ENCODE measurements at regions not wholly inside any gene's neighbourhood (a gene's known extent, or its start where the extent isn't known, plus 50 kb on each side); places are given as distances from the start of the nearest gene placed in this dataset.

DNA sequence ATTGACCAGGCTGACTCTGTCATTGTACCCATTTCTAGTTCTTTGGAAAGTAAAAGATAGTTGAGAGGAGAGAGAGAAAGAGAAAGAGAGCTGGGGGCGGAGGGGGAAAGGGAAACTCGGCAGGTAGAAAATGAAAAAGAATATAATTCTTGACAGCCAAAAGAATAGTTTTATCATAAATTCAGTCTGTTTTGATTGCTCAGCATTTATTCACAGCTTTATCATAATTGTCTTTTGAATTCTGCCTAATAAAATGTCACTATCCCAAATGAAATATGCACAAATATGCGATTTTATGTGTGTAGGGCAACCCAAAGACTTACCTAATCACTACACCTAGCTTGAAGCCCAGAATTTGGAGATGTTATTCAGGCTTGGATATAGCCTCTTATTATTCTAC, 1024.0 kb upstream of the PABPC4L start:
- no peak for DNase-seq (ENCODE audit: low read depth)

GRCh38 chr4:135210341-135210740, 1008.8 kb upstream of the PABPC4L start:
- no peak for DNase-seq (ENCODE audit: low read depth)

- no peak for DNase-seq (ENCODE audit: low read depth)
Observed at GRCh38 chr4:135207531-135207930, 1005.9 kb upstream of the PABPC4L start.

DNA sequence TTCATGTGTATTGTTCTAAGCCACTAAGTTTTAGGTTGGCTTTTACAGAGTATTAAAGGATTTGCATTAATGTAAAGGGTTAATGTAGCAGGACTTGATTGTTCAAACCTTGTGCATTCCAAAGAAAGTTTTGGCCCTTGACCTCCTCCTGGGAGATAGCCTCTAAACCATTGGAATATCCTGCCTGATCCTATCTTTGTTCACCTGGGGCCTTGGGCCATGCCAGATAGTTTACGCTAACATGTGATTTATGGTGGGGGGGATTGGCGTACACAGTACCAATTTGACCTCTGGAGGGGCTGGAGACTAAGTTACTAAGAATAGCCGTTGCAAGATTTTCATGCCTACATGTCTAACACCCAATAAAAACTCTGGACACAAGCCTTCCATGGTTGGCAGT, 1002.7 kb upstream of the PABPC4L start:
- DNase-seq (ENCODE audit: low read depth): no peak

DNA sequence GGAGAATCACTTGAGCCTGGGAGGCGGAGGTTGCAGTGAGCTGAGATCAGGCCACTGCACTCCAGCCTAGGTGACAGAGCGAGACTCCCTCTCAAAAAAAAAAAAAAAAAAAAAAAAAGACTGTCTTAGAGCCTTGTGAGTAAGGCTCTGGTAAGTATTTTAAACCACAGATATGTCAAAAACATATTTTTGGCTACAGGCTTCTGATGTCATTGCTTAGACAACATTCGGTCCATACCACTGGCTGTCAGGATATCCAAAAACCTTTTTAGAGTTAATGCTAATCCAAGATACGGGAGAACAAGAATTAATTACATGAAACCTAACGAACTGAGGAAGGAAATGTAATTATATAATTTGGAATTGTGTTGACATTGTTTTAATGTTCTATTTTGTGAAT, 999.5 kb upstream of the PABPC4L start:
- peak; percentile 1 for DNase-seq (ENCODE audit: low read depth)

- no peak for DNase-seq (ENCODE audit: low read depth)
Observed at GRCh38 chr4:135197641-135198040, 996.1 kb upstream of the PABPC4L start.

DNA sequence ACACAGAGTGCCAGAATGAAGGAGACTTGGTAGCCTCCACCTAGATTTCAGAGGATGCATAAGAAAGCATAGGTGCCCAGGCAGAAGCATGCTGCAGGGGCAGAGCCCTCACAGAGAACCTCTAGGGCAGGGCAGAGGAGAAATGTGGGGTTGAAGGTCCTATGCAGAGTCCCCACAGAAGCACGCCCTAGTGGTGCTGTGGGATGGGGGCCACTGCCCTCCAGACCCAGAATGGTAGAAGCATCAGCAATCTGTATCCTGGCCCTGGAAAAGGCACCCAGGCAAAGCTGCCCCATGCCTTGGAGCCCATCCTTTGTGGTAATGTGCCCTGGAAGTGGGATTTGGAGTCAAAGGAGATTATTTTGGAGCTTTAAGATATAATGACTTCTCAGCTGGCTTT, 992.9 kb upstream of the PABPC4L start:
- no peak for DNase-seq (ENCODE audit: low read depth)

DNA sequence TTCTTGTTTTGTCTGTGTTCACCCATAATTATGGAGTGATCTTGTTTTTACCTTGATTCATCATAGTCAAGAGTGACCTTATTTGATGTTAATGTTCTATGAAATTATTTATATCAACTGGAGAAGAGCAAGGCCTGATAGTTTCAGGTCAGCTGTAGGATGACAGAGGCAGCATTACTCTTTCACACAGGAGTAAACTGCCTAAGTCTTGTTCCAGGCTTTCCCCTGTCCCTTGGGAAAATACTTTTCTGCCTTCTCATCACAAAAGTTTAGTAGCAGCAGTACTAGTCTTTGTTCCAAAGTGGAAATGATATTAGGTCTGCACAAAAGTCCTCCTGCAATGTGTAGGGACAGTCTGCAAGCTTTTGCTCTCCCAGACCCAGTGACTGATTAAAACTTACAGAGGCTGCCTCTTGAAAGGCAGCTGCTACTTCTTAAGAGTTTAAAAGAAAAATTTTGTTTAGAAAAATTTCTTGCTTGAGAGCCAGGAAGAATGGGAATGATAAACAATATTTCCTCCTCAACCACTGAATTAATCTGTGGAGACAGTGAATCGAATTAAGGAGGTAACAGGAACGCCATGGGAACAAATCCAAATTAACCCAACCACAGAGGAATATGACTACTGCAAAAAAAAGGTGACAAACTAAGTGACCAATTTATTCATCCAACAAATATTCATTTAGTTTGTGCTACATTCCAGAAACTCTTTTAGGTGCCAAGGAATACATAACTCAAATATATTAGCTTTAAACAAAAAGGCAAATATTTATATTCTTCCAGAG, 991.4 kb upstream of the PABPC4L start:
- no peak for DNase-seq (ENCODE audit: low read depth)

DNA sequence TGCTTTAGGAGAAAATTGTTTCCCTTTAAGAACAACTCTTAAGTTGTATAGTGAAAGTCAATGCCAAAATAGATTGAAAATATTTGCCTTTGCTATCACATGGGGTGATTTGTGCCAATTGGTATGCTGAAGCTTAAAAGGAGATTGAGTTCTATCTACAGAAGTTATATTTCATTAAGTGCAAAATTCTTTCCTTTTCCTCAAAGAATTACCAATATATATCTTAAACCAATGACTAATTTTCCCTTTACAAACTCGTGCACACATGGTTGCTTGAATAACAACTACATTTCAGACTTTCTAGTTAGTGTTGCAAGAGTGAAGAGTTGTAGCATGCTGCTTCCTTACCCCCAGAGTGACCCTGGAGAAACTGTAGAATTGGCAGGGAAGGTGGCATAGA, 990.0 kb upstream of the PABPC4L start:
- DNase-seq (ENCODE audit: low read depth): no peak

GRCh38 chr4:135186002-135186401, 984.4 kb upstream of the PABPC4L start:
- no peak for DNase-seq (ENCODE audit: low read depth)

- no peak for DNase-seq (ENCODE audit: low read depth)
Observed at GRCh38 chr4:135185256-135185655, 983.7 kb upstream of the PABPC4L start.

GRCh38 chr4:135184715-135185114, 983.1 kb upstream of the PABPC4L start:
- DNase-seq (ENCODE audit: low read depth): no peak

- DNase-seq (ENCODE audit: low read depth): no peak
Observed at GRCh38 chr4:135177321-135177720, 975.7 kb upstream of the PABPC4L start.

DNA sequence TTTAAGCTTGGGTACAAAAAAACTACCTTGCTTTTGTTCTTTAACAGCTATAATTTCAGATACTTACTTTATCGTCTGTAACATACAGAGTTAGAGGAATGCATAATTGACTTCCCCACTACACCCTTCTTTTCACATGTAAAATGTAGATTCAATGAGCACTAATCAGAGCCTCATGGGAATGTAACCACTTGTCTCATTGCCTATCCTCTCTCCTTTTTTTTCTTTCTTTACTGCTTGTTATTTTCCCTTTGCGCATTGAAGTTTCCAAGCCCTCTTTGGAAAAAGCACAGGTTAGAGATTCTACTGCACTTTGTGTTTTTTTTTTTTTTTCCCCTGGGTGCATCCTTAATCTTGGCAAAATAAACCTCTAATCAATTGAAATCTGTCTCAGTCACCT, 965.1 kb upstream of the PABPC4L start:
- no peak for DNase-seq (ENCODE audit: low read depth)

GRCh38 chr4:135164601-135165000, 963.0 kb upstream of the PABPC4L start:
- DNase-seq (ENCODE audit: low read depth): no peak

- no peak for DNase-seq (ENCODE audit: low read depth)
Observed at GRCh38 chr4:135144498-135144897, 942.9 kb upstream of the PABPC4L start.

DNA sequence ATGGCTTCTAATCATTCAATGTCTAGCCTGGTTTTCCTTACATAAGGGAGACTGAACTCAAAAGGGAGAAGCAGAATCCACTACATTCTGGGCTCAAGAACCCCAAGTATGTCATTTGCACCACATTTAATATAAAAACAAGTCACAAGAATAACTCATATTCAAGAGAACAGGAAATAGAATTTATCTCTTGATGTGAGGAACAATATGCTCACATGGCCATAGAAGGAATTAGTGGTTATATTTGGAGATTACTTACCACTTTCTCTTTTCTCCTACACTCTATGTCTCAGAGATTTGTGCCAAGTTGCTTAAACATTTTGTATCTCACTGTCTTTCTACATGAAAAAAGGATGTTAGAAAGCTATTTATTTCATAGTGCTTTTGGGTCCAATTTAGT, 922.6 kb upstream of the PABPC4L start:
- DNase-seq (ENCODE audit: low read depth): no peak

DNA sequence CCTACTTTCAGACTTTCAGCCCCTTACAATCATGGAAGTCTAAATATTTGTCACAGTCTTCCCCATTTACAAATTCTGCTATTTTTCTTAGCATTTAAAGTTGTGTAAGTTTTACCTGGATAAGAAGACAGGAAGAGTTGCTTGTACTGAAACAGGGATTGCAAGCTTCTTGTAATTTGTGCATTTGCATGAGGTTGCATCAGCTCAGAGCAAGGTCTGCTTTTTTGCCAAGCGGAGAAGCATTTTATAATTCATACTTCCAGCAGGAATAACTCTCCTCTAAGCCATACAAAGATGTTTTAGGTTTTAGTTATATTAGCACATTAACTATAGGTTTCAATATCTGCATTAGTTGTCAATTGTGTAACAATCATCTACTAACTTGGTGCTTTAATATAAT, 922.0 kb upstream of the PABPC4L start:
- no peak for DNase-seq (ENCODE audit: low read depth)

- no peak for DNase-seq (ENCODE audit: low read depth)
Observed at GRCh38 chr4:135122457-135122856, 920.9 kb upstream of the PABPC4L start.

- DNase-seq (ENCODE audit: low read depth): no peak
Observed at GRCh38 chr4:135120195-135120594, 918.6 kb upstream of the PABPC4L start.

GRCh38 chr4:135114079-135114478, 912.5 kb upstream of the PABPC4L start:
- DNase-seq (ENCODE audit: low read depth): no peak

- no peak for DNase-seq (ENCODE audit: low read depth)
Observed at GRCh38 chr4:135098061-135098460, 896.5 kb upstream of the PABPC4L start.

- DNase-seq (ENCODE audit: low read depth): no peak
Observed at GRCh38 chr4:135073389-135073788, 871.8 kb upstream of the PABPC4L start.

- DNase-seq (ENCODE audit: low read depth): no peak
Observed at GRCh38 chr4:135072553-135072952, 871.0 kb upstream of the PABPC4L start.
